Muscle layer of duodenum (tissue), 2 donors: ENCODE measurements at regions not wholly inside any gene's neighbourhood (a gene's known extent, or its start where the extent isn't known, plus 50 kb on each side); places are given as distances from the start of the nearest gene placed in this dataset.
"Not testable (repeated sequence)": the region's sequence is repeated elsewhere in the genome, so short reads cannot be mapped to it uniquely, and the experiment has no call there.

ENCODE experiments used
- H3K27ac ChIP-seq: one replicate; pipeline ENCODE4 v1.7.0; 2013; ENCODE audit warnings: mild to moderate bottlenecking, low read length
- H3K27me3 ChIP-seq: one replicate; pipeline ENCODE4 v1.7.0; 2013; ENCODE audit warnings: low read depth, mild to moderate bottlenecking, control low read depth, low read length
- H3K36me3 ChIP-seq, 2 donors: one replicate each; pipeline ENCODE4 v1.7.0; 2013; ENCODE audit warnings: low read length in 2 of 2, control low read depth in 1 of 2, mild to moderate bottlenecking in 1 of 2; ENCODE audit not compliant: insufficient read depth in 2 of 2, control insufficient read depth in 1 of 2
- H3K4me1 ChIP-seq, 2 donors: one replicate each; pipeline ENCODE4 v1.7.0; 2013; ENCODE audit warnings: low read length in 2 of 2, mild to moderate bottlenecking in 2 of 2, control low read depth in 1 of 2, moderate library complexity in 1 of 2; ENCODE audit not compliant: insufficient read depth in 2 of 2, control insufficient read depth in 1 of 2
- H3K4me3 ChIP-seq, 2 donors: one replicate each; pipeline ENCODE4 v1.7.0; 2013; ENCODE audit warnings: low read length in 2 of 2, low read depth in 1 of 2, mild to moderate bottlenecking in 1 of 2
- H3K9me3 ChIP-seq, 2 donors: one replicate each; pipeline ENCODE4 v1.7.0; 2013; ENCODE audit warnings: low read length in 2 of 2, control low read depth in 1 of 2, mild to moderate bottlenecking in 1 of 2; ENCODE audit not compliant: control insufficient read depth in 1 of 2
- donor health status: healthy.

DNA sequence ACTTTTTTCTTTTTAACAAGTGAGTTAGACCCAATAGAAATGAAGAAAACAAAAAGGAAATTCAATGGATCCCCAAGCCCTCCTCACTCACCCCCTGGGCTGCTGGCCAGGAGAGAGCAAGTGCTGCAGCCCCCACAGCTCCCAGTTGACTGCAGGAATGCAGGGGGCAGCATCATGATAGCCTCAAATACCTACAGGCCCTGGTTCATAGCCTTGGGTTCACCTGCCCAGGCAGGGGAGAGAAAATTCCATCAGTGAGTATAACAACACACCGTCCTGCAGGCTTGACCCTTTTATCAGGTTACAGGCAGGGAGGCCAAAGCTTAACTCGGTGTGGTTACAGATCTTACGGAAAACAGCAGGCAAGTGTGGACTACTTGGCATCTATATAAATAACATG lies 76.3 kb downstream of the PHLDA1 start:
- H3K27me3 ChIP-seq = no peaks in the 10 kb centered on the region
- H3K4me1 ChIP-seq = peaks cover 6 to 27% of the 10 kb centered on the region in 2 donors

DNA sequence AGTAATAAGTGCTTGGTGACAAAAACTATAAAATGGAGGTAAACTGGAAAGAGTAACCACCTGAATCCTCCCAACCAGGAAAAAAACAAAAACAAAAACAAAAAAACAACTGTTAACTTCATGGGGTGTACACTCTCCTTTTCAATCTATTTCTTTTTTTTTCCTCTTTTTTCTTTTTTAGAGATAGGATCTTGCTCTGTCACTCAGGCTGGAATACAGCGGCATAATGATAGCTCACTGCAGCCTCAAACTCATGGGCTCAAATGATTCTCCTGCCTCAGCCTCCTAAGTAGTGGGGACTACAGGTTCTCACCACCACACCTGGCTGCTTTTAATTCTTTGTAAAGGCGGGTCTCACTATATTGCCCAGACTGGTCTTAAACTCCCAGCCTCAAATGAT lies 76.8 kb downstream of the PHLDA1 start:
- Histone ChIP-seq H3K4me3 (no peak overlapping the region), H3K9me3 (no peaks in the 10 kb centered on the region), H3K27ac (no peak overlapping the region), H3K27me3 (no peaks in the 10 kb centered on the region), H3K36me3 (no peaks in the 10 kb centered on the region), H3K4me1 (peaks cover 6 to 27% of the 10 kb centered on the region in 2 donors)

More for the DNA sequence above, 76.3 kb downstream of the PHLDA1 start:
- no peak overlapping the region for H3K4me3 ChIP-seq
- no peaks in the 10 kb centered on the region for H3K36me3 ChIP-seq
- H3K9me3 ChIP-seq = no peaks in the 10 kb centered on the region
- H3K27ac ChIP-seq = no peak overlapping the region

DNA sequence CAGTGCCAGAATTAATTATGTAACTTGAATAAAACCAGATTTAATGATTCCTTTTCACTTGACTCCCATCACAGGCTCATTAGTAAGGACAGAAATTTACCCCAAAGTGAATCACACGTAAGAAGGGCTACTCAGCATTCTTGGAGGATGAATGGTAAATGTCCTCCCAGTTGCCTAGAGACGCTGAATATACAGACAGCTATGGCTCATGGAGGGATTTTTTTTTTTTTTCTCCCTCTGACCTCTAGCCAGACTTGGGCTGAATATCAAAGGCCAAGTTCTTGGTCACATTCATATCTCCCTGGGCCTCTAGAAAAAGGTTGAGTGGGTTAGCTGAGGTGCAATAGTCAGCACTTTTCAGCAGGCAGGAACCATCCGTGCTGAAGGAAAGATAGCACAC lies 77.5 kb downstream of the PHLDA1 start:
- no peaks in the 10 kb centered on the region for H3K9me3 ChIP-seq
- peak overlapping the region; percentile 50 for H3K27ac ChIP-seq
- no peak overlapping the region for H3K4me3 ChIP-seq
- peaks cover 6 to 20% of the 10 kb centered on the region in 2 donors for H3K4me1 ChIP-seq
- no peaks in the 10 kb centered on the region for H3K36me3 ChIP-seq
- H3K27me3 ChIP-seq = no peaks in the 10 kb centered on the region

- H3K4me1 ChIP-seq = peaks cover 6 to 20% of the 10 kb centered on the region in 2 donors
- H3K36me3 ChIP-seq = no peaks in the 10 kb centered on the region
- H3K27me3 ChIP-seq = no peaks in the 10 kb centered on the region
- H3K27ac ChIP-seq = peak overlapping the region; percentile 50
- H3K9me3 ChIP-seq = no peaks in the 10 kb centered on the region
- no peak overlapping the region for H3K4me3 ChIP-seq
Measured at GRCh38 chr12:75953312-75953906, 78.2 kb downstream of the PHLDA1 start.

- Histone ChIP-seq H3K9me3 (no peaks in the 10 kb centered on the region), H3K4me3 (no peak overlapping the region), H3K27me3 (no peaks in the 10 kb centered on the region), H3K36me3 (no peaks in the 10 kb centered on the region), H3K4me1 (peaks cover 6 to 20% of the 10 kb centered on the region in 2 donors), H3K27ac (no peak overlapping the region)
Measured at GRCh38 chr12:75951399-75952278, 79.9 kb downstream of the PHLDA1 start.

GRCh38 chr12:75947156-75947723 lies 84.3 kb downstream of the PHLDA1 start:
- Histone ChIP-seq H3K9me3 (no peaks in the 10 kb centered on the region), H3K4me1 (peaks cover 2 to 17% of the 10 kb centered on the region in 2 donors), H3K36me3 (no peaks in the 10 kb centered on the region)

GRCh38 chr12:75945581-75945980 lies 86.0 kb downstream of the PHLDA1 start:
- Histone ChIP-seq H3K27me3 (no peaks in the 10 kb centered on the region), H3K9me3 (no peaks in the 10 kb centered on the region), H3K4me3 (no peak overlapping the region), H3K4me1 (peaks cover 0 to 17% of the 10 kb centered on the region in 2 donors), H3K36me3 (no peaks in the 10 kb centered on the region), H3K27ac (no peak overlapping the region)

More at GRCh38 chr12:75947156-75947723, 84.3 kb downstream of the PHLDA1 start:
- Histone ChIP-seq H3K27ac (no peak overlapping the region), H3K4me3 (no peak overlapping the region), H3K27me3 (no peaks in the 10 kb centered on the region)

DNA sequence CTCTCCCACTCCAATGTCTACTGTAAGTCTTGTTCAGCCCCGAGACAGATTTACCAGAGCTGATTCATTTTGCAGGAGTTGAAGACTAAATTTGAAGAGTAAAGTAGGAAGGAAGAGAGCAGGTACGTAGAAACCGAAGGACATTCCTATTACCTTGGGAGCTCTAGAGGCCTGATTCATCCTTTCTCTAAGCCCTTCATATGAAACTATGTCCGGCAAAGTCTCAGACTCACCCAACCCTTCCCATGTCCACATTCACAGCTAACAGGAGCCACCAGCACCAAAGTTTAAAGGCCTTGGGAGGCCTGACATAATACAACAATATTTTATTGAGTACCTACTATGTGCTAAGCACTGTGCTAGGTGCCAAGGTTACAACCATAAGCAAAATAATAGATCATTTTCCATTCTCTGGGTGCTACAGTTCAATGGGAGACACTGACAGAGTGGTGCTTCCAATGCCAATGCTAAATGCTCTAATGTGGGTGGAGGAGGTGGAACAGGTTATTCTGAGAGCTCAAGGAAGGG lies 86.6 kb downstream of the PHLDA1 start:
- Histone ChIP-seq H3K27me3 (no peaks in the 10 kb centered on the region), H3K36me3 (no peaks in the 10 kb centered on the region), H3K4me3 (no peak overlapping the region), H3K9me3 (no peaks in the 10 kb centered on the region), H3K27ac (peak overlapping the region; percentile 43), H3K4me1 (peaks cover 0 to 17% of the 10 kb centered on the region in 2 donors)

DNA sequence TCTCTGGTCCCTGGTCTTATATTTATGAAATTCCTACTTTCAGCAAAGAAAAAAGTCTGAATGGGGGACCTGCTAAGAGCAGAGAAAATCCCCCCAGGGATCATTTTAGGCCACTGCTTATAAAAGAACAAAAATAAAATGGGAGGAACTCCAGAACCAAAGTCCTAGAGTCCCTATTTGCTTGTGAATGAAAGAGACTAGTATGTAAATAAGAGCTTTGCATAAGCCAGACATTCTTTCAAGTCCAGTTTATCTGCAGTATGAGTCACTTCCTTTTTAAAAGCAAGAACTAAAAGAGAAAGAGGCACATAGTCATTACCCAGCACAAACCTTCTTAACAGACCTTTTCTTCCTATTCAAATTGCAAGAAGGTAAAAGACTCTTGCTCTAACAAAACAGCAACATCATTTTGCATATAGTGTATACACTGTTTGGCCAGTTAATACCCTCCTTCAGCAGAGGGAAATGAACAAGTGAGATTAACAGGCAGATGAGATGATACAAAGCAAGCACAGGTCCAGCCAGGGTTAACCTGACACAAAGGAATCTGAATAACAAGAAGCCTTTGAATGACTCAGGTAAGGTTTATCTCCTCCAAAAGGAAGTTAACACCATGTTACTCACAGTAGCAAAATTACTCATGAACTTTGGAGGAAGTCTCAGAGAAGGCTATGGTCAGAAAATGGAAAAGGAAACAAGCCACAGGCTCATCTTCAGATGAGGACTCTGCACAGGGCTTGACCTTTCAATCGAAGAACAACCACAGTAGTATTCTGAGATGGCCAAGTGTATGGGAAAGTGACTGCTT lies 87.3 kb downstream of the PHLDA1 start:
- Histone ChIP-seq H3K4me1 (peaks cover 0 to 17% of the 10 kb centered on the region in 2 donors), H3K36me3 (no peaks in the 10 kb centered on the region), H3K27ac (peak overlapping the region; percentile 43), H3K4me3 (no peak overlapping the region), H3K27me3 (no peaks in the 10 kb centered on the region), H3K9me3 (no peaks in the 10 kb centered on the region)

DNA sequence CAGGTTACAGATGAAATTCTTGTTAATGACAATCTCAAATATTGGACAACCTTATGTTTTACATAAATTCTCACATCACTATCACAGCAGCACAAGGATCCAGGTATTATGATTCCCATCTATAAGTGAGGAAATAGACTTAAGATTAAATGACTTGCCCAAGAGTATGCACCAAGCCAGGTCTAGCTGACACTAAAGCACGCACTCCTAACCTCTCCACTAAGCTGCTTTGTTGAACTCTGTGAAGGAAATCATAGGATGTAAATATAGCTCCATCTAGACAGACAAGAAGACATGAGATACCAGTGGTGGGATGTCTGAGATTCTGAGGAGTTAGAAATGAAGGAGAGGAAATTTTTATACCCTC lies 87.9 kb downstream of the PHLDA1 start:
- no peak overlapping the region for H3K4me3 ChIP-seq
- no peaks in the 10 kb centered on the region for H3K27me3 ChIP-seq
- peak overlapping the region; percentile 43 for H3K27ac ChIP-seq
- H3K4me1 ChIP-seq = peaks cover 0 to 17% of the 10 kb centered on the region in 2 donors
- no peaks in the 10 kb centered on the region for H3K9me3 ChIP-seq
- no peaks in the 10 kb centered on the region for H3K36me3 ChIP-seq

- peaks cover 0 to 17% of the 10 kb centered on the region in 2 donors for H3K4me1 ChIP-seq
- not testable (repeated sequence) for H3K27ac ChIP-seq, H3K9me3 ChIP-seq, H3K27me3 ChIP-seq, H3K36me3 ChIP-seq, H3K4me3 ChIP-seq
Measured at GRCh38 chr12:75941661-75942060, 89.9 kb downstream of the PHLDA1 start.
